ENCODE measurements at regions not wholly inside any gene's neighbourhood (a gene's known extent, or its start where the extent isn't known, plus 50 kb on each side); places are given as distances from the start of the nearest gene placed in this dataset.

DNA sequence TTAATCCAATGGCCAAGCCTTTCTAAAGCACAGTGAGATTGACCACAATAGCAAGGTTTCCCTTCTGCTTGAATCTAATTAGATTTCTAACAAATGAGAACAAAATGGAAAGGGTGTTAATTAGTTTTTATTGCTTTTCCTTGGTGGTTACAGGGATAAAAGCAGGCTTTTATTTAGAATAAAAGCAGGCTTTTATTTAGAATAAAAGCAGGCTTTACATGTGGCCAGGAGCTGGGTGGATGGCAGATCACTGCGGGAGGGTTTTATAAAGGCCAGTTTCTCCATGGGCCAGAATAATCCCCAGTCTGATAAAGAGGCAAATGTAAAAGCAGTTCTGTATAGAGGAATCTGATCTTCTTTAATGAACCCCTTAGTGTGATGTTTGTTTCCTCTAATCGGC lies 470.2 kb downstream of the TMEM232 start:
- TF ChIP-seq CTCF (IDR thresholded peaks at IDR 0.05) (no peak), TCF7L2 (IDR thresholded peaks at IDR 0.05; ENCODE audit: low read depth, low read length) (no peak)

Data from Panc1 (cell line).